ENCODE measurements at regions not wholly inside any gene's neighbourhood (a gene's known extent, or its start where the extent isn't known, plus 50 kb on each side); places are given as distances from the start of the nearest gene placed in this dataset.
"Not testable (repeated sequence)": the region's sequence is repeated elsewhere in the genome, so short reads cannot be mapped to it uniquely, and the experiment has no call there.

DNA sequence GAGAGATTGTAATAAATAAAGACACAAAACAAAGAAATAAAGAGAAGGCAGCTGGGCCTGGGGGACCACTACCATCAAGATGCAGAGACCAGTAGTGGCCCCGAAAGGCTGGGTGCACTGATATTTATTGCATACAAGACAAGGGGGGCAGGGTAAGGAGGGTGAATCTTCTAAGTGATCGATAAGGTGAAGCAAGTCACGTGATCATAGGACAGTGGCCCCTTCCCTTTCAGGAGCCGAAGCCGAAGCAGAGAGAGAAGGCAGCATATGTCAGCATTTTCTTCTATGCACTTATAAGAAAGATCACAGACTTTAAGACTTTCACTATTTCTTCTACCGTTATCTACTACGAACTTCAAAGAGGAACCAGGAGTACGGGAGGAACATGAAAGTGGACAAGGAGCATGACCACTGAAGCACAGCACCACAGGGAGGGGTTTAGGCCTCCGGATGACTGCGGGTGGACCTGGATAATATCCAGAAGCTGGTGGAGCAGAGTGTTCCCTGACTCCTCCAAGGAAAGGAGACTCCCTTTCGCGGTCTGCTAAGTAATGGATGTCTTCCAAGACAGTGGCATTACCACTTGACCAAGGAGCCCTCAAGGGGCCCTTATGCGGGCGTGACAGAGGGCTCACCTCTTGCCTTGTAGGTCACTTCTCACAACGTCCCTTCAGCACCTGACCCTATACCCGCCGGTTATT lies 126.4 kb downstream of the RBM46 start:
- not testable (repeated sequence) for DNase-seq (ENCODE audit: low read depth in 2 of 2); H3K4me3 ChIP-seq (replicated peaks in 1 of 2; ENCODE audit: low read depth in 2 of 2, low read length in 2 of 2)

DNA sequence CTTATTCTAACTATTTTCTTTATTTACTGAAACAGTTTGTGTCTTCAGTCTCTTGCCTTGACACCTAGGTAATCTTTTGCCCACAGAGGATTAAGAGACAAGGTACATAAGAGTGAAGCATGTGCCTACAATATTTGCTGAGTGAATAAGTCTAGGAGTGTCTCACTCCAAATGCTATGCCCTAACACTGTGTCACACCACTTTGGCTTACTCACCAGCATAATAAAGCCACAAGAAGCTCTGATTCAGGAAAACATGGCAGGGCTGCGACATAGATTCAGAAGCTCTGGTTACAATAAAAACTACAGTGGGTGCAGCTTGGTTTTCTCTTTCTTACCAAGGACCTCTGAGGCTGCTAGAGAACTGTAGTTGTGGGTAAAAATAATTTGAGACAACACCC lies 127.1 kb downstream of the RBM46 start:
- peak in 1 of 2 donors; percentile 29 for DNase-seq (ENCODE audit: low read depth in 2 of 2)
- no peak for TF ChIP-seq CTCF (IDR thresholded peaks at IDR 0.05; ENCODE audit: low read depth, low read length)
- H3K4me3 ChIP-seq (replicated peaks in 1 of 2; ENCODE audit: low read depth in 2 of 2, low read length in 2 of 2), result no peak overlapping the region

- H3K4me3 ChIP-seq (replicated peaks in 1 of 2; ENCODE audit: low read depth in 2 of 2, low read length in 2 of 2), result no peak overlapping the region
- DNase-seq (ENCODE audit: low read depth in 2 of 2), result peak; percentile 10 to 38
- TF ChIP-seq CTCF (IDR thresholded peaks at IDR 0.05; ENCODE audit: low read depth, low read length), result peak; percentile 31
These were observed 130.0 kb downstream of the RBM46 start for GRCh38 chr4:154911097-154911496.

DNA sequence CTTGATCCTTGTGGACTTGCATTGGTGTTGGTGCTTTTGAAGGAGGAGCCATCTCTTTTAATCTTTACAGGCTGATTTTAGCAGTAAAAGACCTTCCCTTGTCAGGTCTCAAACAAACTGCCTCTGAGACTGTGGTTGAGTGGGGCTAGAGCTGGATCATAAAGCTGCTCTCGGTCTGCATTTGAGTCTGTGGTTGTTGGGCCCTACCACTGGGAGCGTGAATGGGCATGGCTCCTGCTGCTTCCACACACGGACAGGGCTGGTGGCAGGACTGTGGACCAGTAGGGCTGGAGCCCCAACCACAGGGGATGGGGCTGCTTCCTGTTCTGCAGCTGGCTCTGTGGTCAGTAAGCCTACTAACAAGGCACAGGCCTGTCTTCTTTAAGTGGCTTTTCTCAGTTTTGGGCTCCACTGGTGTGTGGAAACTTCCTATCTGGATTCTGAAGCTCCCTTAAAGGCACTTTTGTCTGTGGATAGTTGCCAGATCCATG lies 130.6 kb downstream of the RBM46 start:
- no peak for DNase-seq (ENCODE audit: low read depth in 2 of 2)
- no peak for TF ChIP-seq CTCF (IDR thresholded peaks at IDR 0.05; ENCODE audit: low read depth, low read length)
- no peak overlapping the region for H3K4me3 ChIP-seq (replicated peaks in 1 of 2; ENCODE audit: low read depth in 2 of 2, low read length in 2 of 2)

DNA sequence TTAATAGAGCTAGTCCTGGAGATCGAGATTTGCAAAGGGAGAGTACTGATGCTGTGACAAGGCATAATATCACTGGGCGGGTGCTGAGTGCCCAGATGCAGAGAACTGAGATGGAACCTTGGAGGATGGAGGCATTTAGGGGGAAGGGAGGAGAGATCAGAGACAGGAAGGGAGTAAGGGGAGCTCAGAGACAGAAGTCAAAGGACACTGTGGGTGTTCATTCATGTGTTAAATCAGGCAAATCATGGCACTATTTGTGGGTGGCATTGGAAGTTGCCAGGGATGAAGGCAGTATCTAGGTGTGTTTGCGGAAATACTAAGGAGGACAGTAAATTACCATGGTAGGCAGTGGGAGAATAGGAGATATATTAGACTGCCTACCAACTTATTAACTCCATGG lies 135.0 kb downstream of the RBM46 start:
- no peak for TF ChIP-seq CTCF (IDR thresholded peaks at IDR 0.05; ENCODE audit: low read depth, low read length)
- DNase-seq (ENCODE audit: low read depth in 2 of 2), result no peak
- H3K4me3 ChIP-seq (replicated peaks in 1 of 2; ENCODE audit: low read depth in 2 of 2, low read length in 2 of 2), result no peak overlapping the region

- no peak for DNase-seq (ENCODE audit: low read depth in 2 of 2)
- TF ChIP-seq CTCF (IDR thresholded peaks at IDR 0.05; ENCODE audit: low read depth, low read length), result peak; percentile 6
- H3K4me3 ChIP-seq (replicated peaks in 1 of 2; ENCODE audit: low read depth in 2 of 2, low read length in 2 of 2), result no peak overlapping the region
These were observed 146.1 kb downstream of the RBM46 start for GRCh38 chr4:154927126-154927680.

DNA sequence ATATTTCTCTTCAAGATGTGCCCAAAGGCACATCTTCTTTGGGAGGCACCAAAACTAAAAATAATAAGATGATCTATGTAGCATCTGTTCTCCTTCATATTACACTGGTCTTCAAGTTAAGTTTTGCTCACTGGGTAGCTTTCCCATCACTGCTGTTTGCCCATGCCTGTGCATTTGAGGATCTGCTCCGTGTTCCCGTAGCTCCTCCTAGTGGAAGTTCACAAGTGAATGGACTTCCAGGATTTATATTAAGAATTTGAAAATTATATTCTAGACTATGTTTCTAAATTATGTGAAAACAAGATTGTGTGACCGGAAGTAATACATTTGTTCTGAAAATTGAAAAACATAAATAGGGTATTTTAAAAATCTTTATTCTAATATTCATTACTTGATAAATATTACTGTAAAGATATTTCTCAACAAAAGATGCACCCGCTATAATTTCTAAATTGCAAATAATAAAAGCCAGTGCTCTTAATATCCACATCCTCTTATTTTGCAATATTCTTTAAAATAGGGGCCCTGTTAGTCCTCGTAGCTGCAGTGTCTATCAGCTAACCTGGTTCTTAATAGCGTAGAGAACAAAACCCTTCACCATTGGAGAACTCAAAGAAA lies 147.7 kb downstream of the RBM46 start:
- peak; percentile 72 to 73 for DNase-seq (ENCODE audit: low read depth in 2 of 2)
- TF ChIP-seq CTCF (IDR thresholded peaks at IDR 0.05; ENCODE audit: low read depth, low read length), result peak; percentile 52
- H3K4me3 ChIP-seq (replicated peaks in 1 of 2; ENCODE audit: low read depth in 2 of 2, low read length in 2 of 2), result no peak overlapping the region

All from cardiac fibroblast (primary cell).